GM19328 (cell line): ENCODE measurements at regions not wholly inside any gene's neighbourhood (a gene's known extent, or its start where the extent isn't known, plus 50 kb on each side); places are given as distances from the start of the nearest gene placed in this dataset.

Experiments
- ATAC-seq: cut with Tn5 transposase; IDR thresholded peaks from one replicate; pipeline ENCODE4 v1.9.1; 2021; ENCODE audit warnings: mild to moderate bottlenecking, moderate library complexity; ENCODE audit not compliant: unreplicated experiment

- ATAC-seq, result peak; percentile 52
Measured at GRCh38 chr4:101596781-101597552, 193.6 kb upstream of the BANK1 start.

- ATAC-seq, result no peak
Measured at GRCh38 chr4:101594588-101594987, 195.9 kb upstream of the BANK1 start.

- no peak for ATAC-seq
Measured at GRCh38 chr4:101593666-101594065, 196.9 kb upstream of the BANK1 start.

GRCh38 chr4:101584306-101584705, 206.2 kb upstream of the BANK1 start:
- ATAC-seq, result no peak

GRCh38 chr4:101563126-101563525, 215.8 kb upstream of the PPP3CA start:
- no peak for ATAC-seq

- no peak for ATAC-seq
Measured at GRCh38 chr4:101556842-101557241, 209.5 kb upstream of the PPP3CA start.

GRCh38 chr4:101555341-101555880, 208.1 kb upstream of the PPP3CA start:
- no peak for ATAC-seq

- ATAC-seq, result no peak
Measured at GRCh38 chr4:101540336-101540735, 193.0 kb upstream of the PPP3CA start.

GRCh38 chr4:101528526-101528925, 181.2 kb upstream of the PPP3CA start:
- ATAC-seq, result no peak

GRCh38 chr4:101527188-101527587, 179.9 kb upstream of the PPP3CA start:
- ATAC-seq, result peak; percentile 94

GRCh38 chr4:101515566-101515965, 168.2 kb upstream of the PPP3CA start:
- ATAC-seq, result no peak

- no peak for ATAC-seq
Measured at GRCh38 chr4:101515099-101515498, 167.8 kb upstream of the PPP3CA start.

- no peak for ATAC-seq
Measured at GRCh38 chr4:101512416-101512815, 165.1 kb upstream of the PPP3CA start.

- no peak for ATAC-seq
Measured at GRCh38 chr4:101501421-101501820, 154.1 kb upstream of the PPP3CA start.

GRCh38 chr4:101500742-101501141, 153.4 kb upstream of the PPP3CA start:
- ATAC-seq, result no peak

- no peak for ATAC-seq
Measured at GRCh38 chr4:101475246-101475645, 127.9 kb upstream of the PPP3CA start.

- ATAC-seq, result no peak
Measured at GRCh38 chr4:101471201-101471600, 123.9 kb upstream of the PPP3CA start.

GRCh38 chr4:101464596-101464995, 117.3 kb upstream of the PPP3CA start:
- ATAC-seq, result no peak

GRCh38 chr4:101458914-101459313, 111.6 kb upstream of the PPP3CA start:
- ATAC-seq, result no peak

GRCh38 chr4:101458473-101458872, 111.1 kb upstream of the PPP3CA start:
- no peak for ATAC-seq

GRCh38 chr4:101451086-101451485, 103.8 kb upstream of the PPP3CA start:
- ATAC-seq, result no peak

GRCh38 chr4:101441446-101441845, 94.1 kb upstream of the PPP3CA start:
- ATAC-seq, result no peak

GRCh38 chr4:101439926-101440325, 92.6 kb upstream of the PPP3CA start:
- ATAC-seq, result no peak
